VCaP (cell line): ENCODE measurements at regions not wholly inside any gene's neighbourhood (a gene's known extent, or its start where the extent isn't known, plus 50 kb on each side); places are given as distances from the start of the nearest gene placed in this dataset.

Experiments
- H3K27ac ChIP-seq: fragments of 450-650 bp; 2 replicates; pipeline ENCODE4 v1.5.1; 2017
- CTCF ChIP-seq: fragments of 450-650 bp; conservative IDR thresholded peaks from 2 replicates; pipeline ENCODE4 v1.5.1; 2017; ENCODE audit warnings: mild to moderate bottlenecking, moderate library complexity

GRCh38 chr2:164127971-164128527 lies 392.2 kb upstream of the FIGN start:
- H3K27ac ChIP-seq: no peak overlapping the region
- TF ChIP-seq CTCF: no peak

GRCh38 chr2:164126960-164127660 lies 391.3 kb upstream of the FIGN start:
- TF ChIP-seq CTCF: peak; percentile 52
- no peak overlapping the region for H3K27ac ChIP-seq

GRCh38 chr2:164115806-164116205 lies 380.0 kb upstream of the FIGN start:
- TF ChIP-seq CTCF: no peak
- no peak overlapping the region for H3K27ac ChIP-seq

- no peak for TF ChIP-seq CTCF
- no peak overlapping the region for H3K27ac ChIP-seq
These were observed 379.1 kb upstream of the FIGN start for GRCh38 chr2:164114937-164115336.

- no peak overlapping the region for H3K27ac ChIP-seq
- no peak for TF ChIP-seq CTCF
These were observed 376.3 kb upstream of the FIGN start for GRCh38 chr2:164112105-164112504.

GRCh38 chr2:164110515-164110914 lies 374.7 kb upstream of the FIGN start:
- no peak for TF ChIP-seq CTCF

GRCh38 chr2:164109006-164109405 lies 373.2 kb upstream of the FIGN start:
- TF ChIP-seq CTCF: no peak
- H3K27ac ChIP-seq: no peak overlapping the region

More at GRCh38 chr2:164110515-164110914, 374.7 kb upstream of the FIGN start:
- no peak overlapping the region for H3K27ac ChIP-seq
